B cell (primary cell): ENCODE measurements at regions not wholly inside any gene's neighbourhood (a gene's known extent, or its start where the extent isn't known, plus 50 kb on each side); places are given as distances from the start of the nearest gene placed in this dataset.

Experiments used
- ATAC-seq: fragments of 200-7000 bp; cut with Tn5 transposase; one replicate; pipeline ENCODE4 v1.10.0; 2021; ENCODE audit warnings: low read depth, mild to moderate bottlenecking, moderate number of reproducible peaks, moderate library complexity
- CTCF ChIA-PET: fragments of 350-600 bp; sonication (Branson Sonifier 250); formaldehyde crosslinking; loops from one replicate; lab custom pipeline; 2021; ENCODE audit warnings: antibody characterized with exemption, inconsistent platforms; lab: Charles Lee
- POLR2A ChIA-PET: fragments of 350-600 bp; sonication (Branson Sonifier 250); formaldehyde crosslinking; loops from one replicate; lab custom pipeline; 2021; ENCODE audit warnings: antibody characterized with exemption; lab: Charles Lee
- DNase-seq: peaks from one replicate; pipeline ENCODE4 v3.0.0; 2013
- H2AFZ ChIP-seq: 2 replicates; pipeline ENCODE4 v1.6.1; 2012; ENCODE audit warnings: mild to moderate bottlenecking, low read depth, low read length; ENCODE audit not compliant: insufficient read depth, poor library complexity, severe bottlenecking
- H3K27ac ChIP-seq, 2 donors: 1 replicate in 1 of 2; 2 replicates in 1 of 2; pipeline ENCODE4 v1.5.1; 2012 to 2013; ENCODE audit warnings: low read length in 2 of 2, mild to moderate bottlenecking in 2 of 2, moderate library complexity in 1 of 2
- H3K27me3 ChIP-seq, 4 experiments: fragments of 200-600 bp in 1 of 4; sonication (generic) in 1 of 4; replicated peaks in 1 of 4; 1 replicate in 2 of 4; 2 replicates in 2 of 4; pipeline versions ENCODE4 v1.6.1 to v1.7.0; 2013 to 2016; ENCODE audit warnings: low read length in 3 of 4, mild to moderate bottlenecking in 2 of 4, mixed read lengths in 1 of 4, moderate library complexity in 1 of 4; ENCODE audit not compliant: insufficient read depth in 4 of 4, control insufficient read depth in 3 of 4; ENCODE audit errors: control extremely low read depth in 1 of 4
- H3K36me3 ChIP-seq, 2 experiments: replicated peaks in 1 of 2; 1 replicate in 1 of 2; 2 replicates in 1 of 2; pipeline versions ENCODE4 v1.6.1 to v1.7.1; 2013; ENCODE audit warnings: low read length in 1 of 2; ENCODE audit not compliant: insufficient read depth in 2 of 2, control insufficient read depth in 1 of 2; ENCODE audit errors: control extremely low read depth in 1 of 2, extremely low read depth in 1 of 2
- H3K4me1 ChIP-seq, 2 donors: fragments of 200-600 bp in 1 of 2; sonication (generic) in 1 of 2; 1 replicate in 1 of 2; 2 replicates in 1 of 2; pipeline versions ENCODE4 v1.5.1 to v1.6.1; 2013 to 2017; ENCODE audit warnings: low read length in 2 of 2; ENCODE audit not compliant: control insufficient read depth in 2 of 2, insufficient read depth in 2 of 2
- H3K4me2 ChIP-seq: replicated peaks from 2 replicates; pipeline ENCODE3; 2012; ENCODE audit warnings: mild to moderate bottlenecking, low read depth, low read length; ENCODE audit not compliant: poor library complexity, severe bottlenecking
- H3K4me3 ChIP-seq, 5 experiments: fragments of 200-600 bp in 1 of 5; sonication (generic) in 1 of 5; 1 replicate in 3 of 5; 2 replicates in 2 of 5; pipeline versions ENCODE4 v1.5.1 to v1.7.0; 2011 to 2016; ENCODE audit warnings: low read length in 4 of 5, mild to moderate bottlenecking in 4 of 5, low read depth in 2 of 5, control low read depth in 1 of 5, moderate library complexity in 1 of 5; ENCODE audit not compliant: insufficient read depth in 1 of 5; ENCODE audit errors: control extremely low read depth in 1 of 5, extremely low read depth in 1 of 5
- H3K79me2 ChIP-seq: fragments of 200-600 bp; sonication (generic); one replicate; pipeline ENCODE4 v1.6.0; 2016; ENCODE audit warnings: low read length; ENCODE audit not compliant: control insufficient read depth, insufficient read depth
- H3K9ac ChIP-seq: fragments of 200-600 bp; sonication (generic); 2 replicates; pipeline ENCODE4 v1.6.1; 2017; ENCODE audit warnings: mild to moderate bottlenecking, low read length, moderate library complexity
- H3K9me3 ChIP-seq, 3 donors: one replicate each; pipeline versions ENCODE4 v1.6.1 to v1.7.1; 2013; ENCODE audit warnings: low read length in 2 of 3; ENCODE audit not compliant: control insufficient read depth in 2 of 3, insufficient read depth in 1 of 3; ENCODE audit errors: control extremely low read depth in 1 of 3
- H4K20me1 ChIP-seq: 2 replicates; pipeline ENCODE4 v1.6.0; 2012; ENCODE audit warnings: mild to moderate bottlenecking, low read length; ENCODE audit not compliant: insufficient read depth, control insufficient read depth, poor library complexity, severe bottlenecking
- H3K27ac Mint-ChIP-seq: one replicate; pipeline ENCODE4 v1.8.0; 2021; ENCODE audit warnings: mixed read lengths
- H3K27me3 Mint-ChIP-seq: one replicate; pipeline ENCODE4 v1.8.0; 2021; ENCODE audit warnings: mixed read lengths
- H3K4me1 Mint-ChIP-seq: one replicate; pipeline ENCODE4 v1.8.0; 2021; ENCODE audit warnings: mixed read lengths
- H3K4me3 Mint-ChIP-seq: one replicate; pipeline ENCODE4 v1.8.0; 2021; ENCODE audit warnings: mixed read lengths
- H3K9me3 Mint-ChIP-seq: one replicate; pipeline ENCODE4 v1.8.0; 2022; ENCODE audit warnings: mixed read lengths; ENCODE audit not compliant: insufficient read depth
- EZH2 ChIP-seq: IDR thresholded peaks from 2 replicates; pipeline ENCODE4 v1.6.1; 2012; ENCODE audit warnings: borderline replicate concordance, low read depth, mild to moderate bottlenecking, moderate library complexity, low read length; ENCODE audit not compliant: insufficient read depth, poor library complexity, severe bottlenecking
- WGBS: methylation state at CpG from one replicate; pipeline ENCODE4 v1.1.5; 2013; ENCODE audit warnings: missing lambda C conversion rate; ENCODE audit not compliant: insufficient coverage; 5-methylcytosine and 5-hydroxymethylcytosine counted together
- intact Hi-C: fragments of 100-400 bp; cut with micrococcal nuclease; formaldehyde crosslinking; loops from one replicate; pipeline ENCODE4 v1.10.0; 2022
- TF ChIP-seq, protein P1 (sequence below): fragments of 200-600 bp; IDR thresholded peaks from one replicate; pipeline ENCODE4 v1.8.0; 2022; ENCODE audit warnings: antibody characterized with exemption, mild to moderate bottlenecking

DNA sequence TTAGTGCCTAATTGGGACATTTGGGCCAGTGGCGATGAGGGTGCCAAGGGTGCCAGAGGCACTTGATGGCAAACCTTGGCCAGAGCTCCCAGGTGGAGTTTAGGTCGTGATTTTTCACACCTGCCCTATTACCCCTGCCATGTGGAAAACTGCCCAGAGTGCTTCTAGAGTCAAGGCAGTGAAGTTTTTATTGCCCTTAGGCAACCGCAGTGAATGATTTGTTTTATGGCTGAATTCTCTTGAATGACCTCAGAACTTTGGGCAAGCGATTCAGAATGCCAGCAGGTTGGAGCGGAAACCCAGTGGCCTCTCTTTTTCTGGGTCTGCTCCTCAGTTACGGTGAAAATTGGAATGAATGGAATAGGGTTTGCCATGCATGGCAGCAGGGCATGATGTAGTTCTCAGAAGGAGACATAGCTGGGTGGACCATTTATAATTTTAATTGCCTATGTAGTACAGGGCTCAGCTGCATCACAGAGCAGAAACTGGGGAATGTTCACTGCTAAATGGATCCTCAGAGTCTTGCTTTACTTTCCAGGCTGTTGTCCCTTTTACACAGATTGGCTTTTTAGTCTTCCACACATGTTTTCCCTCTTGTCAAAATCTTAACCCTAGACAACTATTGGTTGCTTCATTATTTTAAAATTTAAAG, 820.0 kb upstream of the SEMA6A start:
- no peaks in the 10 kb centered on the region for H3K4me1 Mint-ChIP-seq
- Histone ChIP-seq H4K20me1 (no peaks in the 10 kb centered on the region), H3K27ac (no peak overlapping the region), H3K36me3 (no peaks in the 10 kb centered on the region), H3K4me2 (no peak overlapping the region), H3K4me1 (no peaks in the 10 kb centered on the region), H2AFZ (no peak overlapping the region), H3K27me3 (no peaks in the 10 kb centered on the region), H3K9me3 (peaks cover 0 to 4% (median 0%) of the 10 kb centered on the region in 3 donors), H3K79me2 (no peaks in the 10 kb centered on the region), H3K9ac (no peak overlapping the region), H3K4me3 (no peak overlapping the region)
- ChIA-PET POLR2A (no interaction called here), CTCF (no interaction called here)
- intact Hi-C loops: no loop called here
- TF ChIP-seq EZH2: no peak
- TF ChIP-seq, protein P1, sequence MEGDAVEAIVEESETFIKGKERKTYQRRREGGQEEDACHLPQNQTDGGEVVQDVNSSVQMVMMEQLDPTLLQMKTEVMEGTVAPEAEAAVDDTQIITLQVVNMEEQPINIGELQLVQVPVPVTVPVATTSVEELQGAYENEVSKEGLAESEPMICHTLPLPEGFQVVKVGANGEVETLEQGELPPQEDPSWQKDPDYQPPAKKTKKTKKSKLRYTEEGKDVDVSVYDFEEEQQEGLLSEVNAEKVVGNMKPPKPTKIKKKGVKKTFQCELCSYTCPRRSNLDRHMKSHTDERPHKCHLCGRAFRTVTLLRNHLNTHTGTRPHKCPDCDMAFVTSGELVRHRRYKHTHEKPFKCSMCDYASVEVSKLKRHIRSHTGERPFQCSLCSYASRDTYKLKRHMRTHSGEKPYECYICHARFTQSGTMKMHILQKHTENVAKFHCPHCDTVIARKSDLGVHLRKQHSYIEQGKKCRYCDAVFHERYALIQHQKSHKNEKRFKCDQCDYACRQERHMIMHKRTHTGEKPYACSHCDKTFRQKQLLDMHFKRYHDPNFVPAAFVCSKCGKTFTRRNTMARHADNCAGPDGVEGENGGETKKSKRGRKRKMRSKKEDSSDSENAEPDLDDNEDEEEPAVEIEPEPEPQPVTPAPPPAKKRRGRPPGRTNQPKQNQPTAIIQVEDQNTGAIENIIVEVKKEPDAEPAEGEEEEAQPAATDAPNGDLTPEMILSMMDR: no peak
- H3K27ac Mint-ChIP-seq: no peak overlapping the region
- no peaks in the 10 kb centered on the region for H3K9me3 Mint-ChIP-seq
- ATAC-seq (no peak), DNase-seq (no peak)
- no peak overlapping the region for H3K4me3 Mint-ChIP-seq
- no peaks in the 10 kb centered on the region for H3K27me3 Mint-ChIP-seq
- 84% methylated on average over 4 of the region's 6 CpGs for WGBS

GRCh38 chr5:117393125-117393524, 818.5 kb upstream of the SEMA6A start:
- Histone ChIP-seq H3K4me2 (no peak overlapping the region), H3K27ac (no peak overlapping the region), H3K9me3 (peaks cover 0 to 4% (median 0%) of the 10 kb centered on the region in 3 donors), H3K36me3 (no peaks in the 10 kb centered on the region), H2AFZ (no peak overlapping the region), H3K9ac (no peak overlapping the region), H3K79me2 (no peaks in the 10 kb centered on the region), H4K20me1 (no peaks in the 10 kb centered on the region), H3K4me1 (no peaks in the 10 kb centered on the region), H3K4me3 (no peak overlapping the region), H3K27me3 (no peaks in the 10 kb centered on the region)
- ChIA-PET CTCF (no interaction called here), POLR2A (no interaction called here)
- ATAC-seq: no peak
- no peaks in the 10 kb centered on the region for H3K9me3 Mint-ChIP-seq
- H3K27ac Mint-ChIP-seq: no peak overlapping the region
- H3K27me3 Mint-ChIP-seq: no peaks in the 10 kb centered on the region
- WGBS: 80% methylated on average over 1 of the region's 2 CpGs
- TF ChIP-seq, protein P1: no peak
- no peak for TF ChIP-seq EZH2
- intact Hi-C loops: no loop called here
- H3K4me3 Mint-ChIP-seq: no peak overlapping the region
- DNase-seq: no peak
- no peaks in the 10 kb centered on the region for H3K4me1 Mint-ChIP-seq
